Vagina (tissue), 2 donors: ENCODE measurements at regions not wholly inside any gene's neighbourhood (a gene's known extent, or its start where the extent isn't known, plus 50 kb on each side); places are given as distances from the start of the nearest gene placed in this dataset.

Experiments used
- DNase-seq, 2 donors: peaks; one replicate each; pipeline ENCODE4 v3.0.0-alpha.2; 2017; ENCODE audit errors: extremely low spot score in 2 of 2
- H3K27ac ChIP-seq: fragments of 200-600 bp; sonication (generic); one replicate; pipeline ENCODE4 v1.5.1; 2019
- H3K27me3 ChIP-seq: fragments of 200-600 bp; sonication (generic); one replicate; pipeline ENCODE4 v1.5.1; 2019
- H3K36me3 ChIP-seq, 2 donors: fragments of 200-600 bp; sonication (generic); one replicate each; pipeline ENCODE4 v1.5.1; 2017 to 2019
- H3K4me1 ChIP-seq: fragments of 200-600 bp; sonication (generic); one replicate; pipeline ENCODE4 v1.5.1; 2019
- H3K4me3 ChIP-seq, 2 donors: fragments of 200-600 bp; sonication (generic); 1 replicate in 1 of 2; 2 replicates in 1 of 2; pipeline ENCODE4 v1.5.1; 2016 to 2019
- H3K9me3 ChIP-seq: fragments of 200-600 bp; sonication (generic); one replicate; pipeline ENCODE4 v1.5.1; 2019
- POLR2A ChIP-seq, 2 donors: fragments of 450-650 bp; IDR thresholded peaks; one replicate each; pipeline ENCODE4 v1.6.1; 2017; ENCODE audit warnings: antibody characterized with exemption in 2 of 2, mild to moderate bottlenecking in 2 of 2, moderate library complexity in 2 of 2
- POLR2AphosphoS5 ChIP-seq, 2 donors: sonication (generic); formaldehyde crosslinking; IDR thresholded peaks; one replicate each; pipeline ENCODE4 v1.9.0; 2017; ENCODE audit warnings: antibody characterized with exemption in 2 of 2, mild to moderate bottlenecking in 2 of 2, low read depth in 1 of 2; ENCODE audit not compliant: insufficient read depth in 1 of 2
- intact Hi-C: fragments of 100-400 bp; cut with DNase I; formaldehyde crosslinking; loops from one replicate; pipeline ENCODE4 v1.15.1; 2023
- TF ChIP-seq, protein P1 (sequence below), 3 experiments: fragments of 450-650 bp in 2 of 3; fragments of 200-600 bp in 1 of 3; sonication (generic) in 1 of 3; IDR thresholded peaks; one replicate each; pipeline ENCODE4 v1.5.1; 2017 to 2019; ENCODE audit warnings: antibody characterized with exemption in 3 of 3, mild to moderate bottlenecking in 2 of 3, moderate library complexity in 2 of 3

- intact Hi-C loops: no loop called here
- Histone ChIP-seq H3K9me3 (no peaks in the 10 kb centered on the region), H3K36me3 (no peaks in the 10 kb centered on the region), H3K27me3 (no peaks in the 10 kb centered on the region), H3K27ac (no peak overlapping the region), H3K4me1 (no peaks in the 10 kb centered on the region), H3K4me3 (no peak overlapping the region)
- TF ChIP-seq POLR2AphosphoS5 (IDR thresholded peaks at IDR 0.05; ENCODE audit: insufficient read depth in 1 of 2, low read depth in 1 of 2) (no peak), POLR2A (IDR thresholded peaks at IDR 0.05) (no peak)
- TF ChIP-seq, protein P1, sequence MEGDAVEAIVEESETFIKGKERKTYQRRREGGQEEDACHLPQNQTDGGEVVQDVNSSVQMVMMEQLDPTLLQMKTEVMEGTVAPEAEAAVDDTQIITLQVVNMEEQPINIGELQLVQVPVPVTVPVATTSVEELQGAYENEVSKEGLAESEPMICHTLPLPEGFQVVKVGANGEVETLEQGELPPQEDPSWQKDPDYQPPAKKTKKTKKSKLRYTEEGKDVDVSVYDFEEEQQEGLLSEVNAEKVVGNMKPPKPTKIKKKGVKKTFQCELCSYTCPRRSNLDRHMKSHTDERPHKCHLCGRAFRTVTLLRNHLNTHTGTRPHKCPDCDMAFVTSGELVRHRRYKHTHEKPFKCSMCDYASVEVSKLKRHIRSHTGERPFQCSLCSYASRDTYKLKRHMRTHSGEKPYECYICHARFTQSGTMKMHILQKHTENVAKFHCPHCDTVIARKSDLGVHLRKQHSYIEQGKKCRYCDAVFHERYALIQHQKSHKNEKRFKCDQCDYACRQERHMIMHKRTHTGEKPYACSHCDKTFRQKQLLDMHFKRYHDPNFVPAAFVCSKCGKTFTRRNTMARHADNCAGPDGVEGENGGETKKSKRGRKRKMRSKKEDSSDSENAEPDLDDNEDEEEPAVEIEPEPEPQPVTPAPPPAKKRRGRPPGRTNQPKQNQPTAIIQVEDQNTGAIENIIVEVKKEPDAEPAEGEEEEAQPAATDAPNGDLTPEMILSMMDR (IDR thresholded peaks at IDR 0.05): no peak
- DNase-seq: no peak
These were observed 56.1 kb upstream of the TMEM132D start for GRCh38 chr12:129959889-129960288.

- TF ChIP-seq POLR2AphosphoS5 (IDR thresholded peaks at IDR 0.05; ENCODE audit: insufficient read depth in 1 of 2, low read depth in 1 of 2): no peak
- TF ChIP-seq, protein P1 (IDR thresholded peaks at IDR 0.05): no peak
- TF ChIP-seq POLR2A (IDR thresholded peaks at IDR 0.05): no peak
- intact Hi-C loops: no loop called here
These were observed 57.3 kb upstream of the TMEM132D start for GRCh38 chr12:129961091-129961490.

DNA sequence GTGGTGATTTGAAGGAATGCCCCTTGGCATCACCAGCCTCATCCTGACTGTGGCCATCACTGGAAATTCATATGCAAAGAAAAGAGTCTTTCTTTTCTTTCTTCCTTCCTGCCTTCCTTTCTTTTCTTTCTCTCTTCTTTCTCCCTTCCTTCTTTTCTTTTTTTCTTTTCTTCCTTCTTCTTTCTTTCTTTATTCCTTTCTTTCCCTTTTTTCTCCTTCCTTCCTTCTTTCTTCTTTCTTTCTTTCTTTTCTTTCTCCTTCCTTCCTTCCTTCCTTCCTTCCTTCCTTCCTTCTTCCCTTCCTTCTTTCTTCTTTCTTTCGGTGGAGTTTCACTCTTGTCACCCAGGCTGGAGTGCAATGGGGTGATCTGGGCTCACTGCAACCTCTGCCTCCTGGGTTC, 58.0 kb upstream of the TMEM132D start:
- H3K4me1 ChIP-seq: no peaks in the 10 kb centered on the region
- H3K27ac ChIP-seq: no peak overlapping the region
- no peaks in the 10 kb centered on the region for H3K36me3 ChIP-seq
- TF ChIP-seq, protein P1 (IDR thresholded peaks at IDR 0.05): no peak
- TF ChIP-seq POLR2AphosphoS5 (IDR thresholded peaks at IDR 0.05; ENCODE audit: insufficient read depth in 1 of 2, low read depth in 1 of 2) (no peak), POLR2A (IDR thresholded peaks at IDR 0.05) (no peak)
- H3K4me3 ChIP-seq: no peak overlapping the region
- intact Hi-C loops: no loop called here
- H3K27me3 ChIP-seq: no peaks in the 10 kb centered on the region
- no peak for DNase-seq
- H3K9me3 ChIP-seq: no peaks in the 10 kb centered on the region

More at GRCh38 chr12:129961091-129961490, 57.3 kb upstream of the TMEM132D start:
- Histone ChIP-seq H3K4me3 (no peak overlapping the region), H3K9me3 (no peaks in the 10 kb centered on the region), H3K27ac (no peak overlapping the region), H3K27me3 (no peaks in the 10 kb centered on the region), H3K4me1 (no peaks in the 10 kb centered on the region), H3K36me3 (no peaks in the 10 kb centered on the region)
- no peak for DNase-seq

- no peaks in the 10 kb centered on the region for H3K9me3 ChIP-seq
- intact Hi-C loops: no loop called here
- DNase-seq: no peak
- no peaks in the 10 kb centered on the region for H3K36me3 ChIP-seq
- H3K27ac ChIP-seq: no peak overlapping the region
- H3K27me3 ChIP-seq: no peaks in the 10 kb centered on the region
- H3K4me3 ChIP-seq: no peak overlapping the region
- TF ChIP-seq POLR2AphosphoS5 (IDR thresholded peaks at IDR 0.05; ENCODE audit: insufficient read depth in 1 of 2, low read depth in 1 of 2) (no peak), POLR2A (IDR thresholded peaks at IDR 0.05) (no peak)
- TF ChIP-seq, protein P1 (IDR thresholded peaks at IDR 0.05): no peak
- no peaks in the 10 kb centered on the region for H3K4me1 ChIP-seq
These were observed 60.5 kb upstream of the TMEM132D start for GRCh38 chr12:129964300-129964699.

DNA sequence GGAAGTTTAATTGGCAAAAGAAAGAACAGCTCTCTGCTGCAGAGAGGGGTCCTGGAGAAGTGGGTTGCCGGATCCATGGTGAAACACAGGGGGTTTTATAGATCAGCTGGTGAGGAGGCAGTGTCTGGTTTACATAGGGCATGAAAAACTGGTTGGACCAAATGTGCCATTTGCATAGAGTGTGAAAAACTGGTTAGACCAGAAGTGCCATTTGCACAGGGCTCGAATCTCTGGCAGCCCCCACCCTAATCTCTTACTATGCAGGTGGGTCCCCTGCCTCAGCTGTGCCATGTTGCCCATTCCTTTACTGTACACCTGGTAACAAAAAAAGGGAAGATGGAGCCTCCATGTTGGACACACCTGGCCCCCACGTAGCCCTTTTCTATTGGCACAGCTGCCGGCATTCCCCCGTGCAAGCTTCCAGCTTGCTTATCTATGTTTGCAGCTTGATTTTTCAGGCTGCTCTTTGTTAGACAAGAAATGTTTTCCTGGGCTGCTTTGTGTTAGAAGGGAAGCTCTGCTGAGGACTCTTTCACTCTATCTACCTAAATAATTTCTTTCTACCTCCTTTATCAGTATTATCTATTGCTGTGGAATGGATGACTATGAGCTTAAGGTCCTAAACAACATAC, 61.1 kb upstream of the TMEM132D start:
- DNase-seq: no peak
- no peak overlapping the region for H3K4me3 ChIP-seq
- no peak for TF ChIP-seq POLR2AphosphoS5 (IDR thresholded peaks at IDR 0.05; ENCODE audit: insufficient read depth in 1 of 2, low read depth in 1 of 2)
- TF ChIP-seq, protein P1 (IDR thresholded peaks at IDR 0.05): no peak
- no peak for TF ChIP-seq POLR2A (IDR thresholded peaks at IDR 0.05)
- no peaks in the 10 kb centered on the region for H3K27me3 ChIP-seq
- no peaks in the 10 kb centered on the region for H3K36me3 ChIP-seq
- H3K27ac ChIP-seq: no peak overlapping the region
- intact Hi-C loops: no loop called here
- no peaks in the 10 kb centered on the region for H3K9me3 ChIP-seq
- H3K4me1 ChIP-seq: no peaks in the 10 kb centered on the region
